Breast epithelium (tissue), 4 donors: ENCODE measurements at regions not wholly inside any gene's neighbourhood (a gene's known extent, or its start where the extent isn't known, plus 50 kb on each side); places are given as distances from the start of the nearest gene placed in this dataset.

Source experiments
- DNase-seq, 2 donors: peaks; one replicate each; pipeline ENCODE4 v3.0.0-alpha.2; 2019; ENCODE audit warnings: low spot score in 2 of 2
- H3K27ac ChIP-seq, 2 donors: fragments of 200-600 bp; sonication (generic) in 1 of 2; one replicate each; pipeline ENCODE4 v1.5.1; 2016 to 2019; ENCODE audit warnings: mild to moderate bottlenecking in 1 of 2
- H3K27me3 ChIP-seq, 2 donors: fragments of 200-600 bp; sonication (generic) in 1 of 2; one replicate each; pipeline versions ENCODE4 v1.5.1 to v1.6.0; 2017 to 2019; ENCODE audit warnings: control low read depth in 1 of 2, mild to moderate bottlenecking in 1 of 2
- H3K36me3 ChIP-seq: fragments of 200-600 bp; one replicate; pipeline ENCODE4 v1.5.1; 2019
- H3K4me1 ChIP-seq, 2 donors: fragments of 200-600 bp; sonication (generic); one replicate each; pipeline ENCODE4 v1.5.1; 2016 to 2019; ENCODE audit warnings: control low read depth in 1 of 2
- H3K4me3 ChIP-seq, 3 donors: fragments of 200-600 bp; sonication (generic); 1 replicate in 2 of 3; 2 replicates in 1 of 3; pipeline ENCODE4 v1.5.1; 2016 to 2019; ENCODE audit warnings: mild to moderate bottlenecking in 3 of 3, moderate library complexity in 2 of 3
- H3K9me3 ChIP-seq, 2 donors: fragments of 200-600 bp; sonication (generic) in 1 of 2; one replicate each; pipeline ENCODE4 v1.5.1; 2016 to 2019; ENCODE audit warnings: control low read depth in 1 of 2
- POLR2A ChIP-seq: fragments of 450-650 bp; IDR thresholded peaks from one replicate; pipeline ENCODE4 v1.6.1; 2016; ENCODE audit warnings: antibody characterized with exemption, mild to moderate bottlenecking, moderate library complexity
- POLR2AphosphoS5 ChIP-seq, 3 donors: sonication (generic); formaldehyde crosslinking; IDR thresholded peaks; one replicate each; pipeline ENCODE4 v1.6.1; 2017; ENCODE audit warnings: antibody characterized with exemption in 3 of 3
- intact Hi-C: fragments of 100-400 bp; cut with DNase I; formaldehyde crosslinking; loops from one replicate; pipeline ENCODE4 v1.15.1; 2023; ENCODE audit warnings: low total_unique reads
- TF ChIP-seq, protein P1 (sequence below), 3 donors: fragments of 450-650 bp; IDR thresholded peaks; one replicate each; pipeline ENCODE4 v1.5.1; 2016 to 2017; ENCODE audit warnings: antibody characterized with exemption in 3 of 3, mild to moderate bottlenecking in 3 of 3, moderate library complexity in 3 of 3

DNA sequence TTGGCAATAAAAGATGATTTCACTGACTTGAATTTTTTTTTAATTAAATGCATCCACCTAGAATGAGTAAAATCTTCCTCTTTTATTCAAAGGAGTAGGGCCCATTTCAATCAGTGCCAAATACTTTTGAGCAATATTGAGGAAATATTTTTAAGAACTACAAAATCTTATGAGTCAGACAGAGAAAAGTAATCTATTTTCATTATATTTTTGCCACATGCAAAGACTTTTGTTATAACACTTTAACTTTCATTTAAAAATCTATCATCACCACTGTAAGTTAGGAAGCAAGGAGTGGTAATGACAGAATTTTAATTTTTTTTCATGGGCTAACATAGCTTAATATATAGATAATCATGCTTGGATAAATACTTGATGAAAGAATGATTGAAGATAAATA is 345.2 kb upstream of the KITLG start:
- no peak for TF ChIP-seq POLR2AphosphoS5 (IDR thresholded peaks at IDR 0.05)
- TF ChIP-seq, protein P1, sequence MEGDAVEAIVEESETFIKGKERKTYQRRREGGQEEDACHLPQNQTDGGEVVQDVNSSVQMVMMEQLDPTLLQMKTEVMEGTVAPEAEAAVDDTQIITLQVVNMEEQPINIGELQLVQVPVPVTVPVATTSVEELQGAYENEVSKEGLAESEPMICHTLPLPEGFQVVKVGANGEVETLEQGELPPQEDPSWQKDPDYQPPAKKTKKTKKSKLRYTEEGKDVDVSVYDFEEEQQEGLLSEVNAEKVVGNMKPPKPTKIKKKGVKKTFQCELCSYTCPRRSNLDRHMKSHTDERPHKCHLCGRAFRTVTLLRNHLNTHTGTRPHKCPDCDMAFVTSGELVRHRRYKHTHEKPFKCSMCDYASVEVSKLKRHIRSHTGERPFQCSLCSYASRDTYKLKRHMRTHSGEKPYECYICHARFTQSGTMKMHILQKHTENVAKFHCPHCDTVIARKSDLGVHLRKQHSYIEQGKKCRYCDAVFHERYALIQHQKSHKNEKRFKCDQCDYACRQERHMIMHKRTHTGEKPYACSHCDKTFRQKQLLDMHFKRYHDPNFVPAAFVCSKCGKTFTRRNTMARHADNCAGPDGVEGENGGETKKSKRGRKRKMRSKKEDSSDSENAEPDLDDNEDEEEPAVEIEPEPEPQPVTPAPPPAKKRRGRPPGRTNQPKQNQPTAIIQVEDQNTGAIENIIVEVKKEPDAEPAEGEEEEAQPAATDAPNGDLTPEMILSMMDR (IDR thresholded peaks at IDR 0.05): no peak
- TF ChIP-seq POLR2A: no peak
- no peak overlapping the region for H3K4me3 ChIP-seq
- no peaks in the 10 kb centered on the region for H3K9me3 ChIP-seq
- no peaks in the 10 kb centered on the region for H3K27me3 ChIP-seq
- H3K27ac ChIP-seq: no peak overlapping the region
- no peaks in the 10 kb centered on the region for H3K36me3 ChIP-seq
- no peak for DNase-seq
- intact Hi-C loops: no loop called here
- no peaks in the 10 kb centered on the region for H3K4me1 ChIP-seq

GRCh38 chr12:88924162-88924561 is 343.9 kb upstream of the KITLG start:
- no peak for TF ChIP-seq POLR2AphosphoS5 (IDR thresholded peaks at IDR 0.05)
- no peak for TF ChIP-seq POLR2A
- TF ChIP-seq, protein P1 (IDR thresholded peaks at IDR 0.05): no peak
- no peaks in the 10 kb centered on the region for H3K4me1 ChIP-seq
- H3K27me3 ChIP-seq: no peaks in the 10 kb centered on the region
- H3K4me3 ChIP-seq: no peak overlapping the region
- H3K9me3 ChIP-seq: no peaks in the 10 kb centered on the region
- H3K27ac ChIP-seq: no peak overlapping the region
- no peak for DNase-seq
- H3K36me3 ChIP-seq: no peaks in the 10 kb centered on the region
- intact Hi-C loops: no loop called here

DNA sequence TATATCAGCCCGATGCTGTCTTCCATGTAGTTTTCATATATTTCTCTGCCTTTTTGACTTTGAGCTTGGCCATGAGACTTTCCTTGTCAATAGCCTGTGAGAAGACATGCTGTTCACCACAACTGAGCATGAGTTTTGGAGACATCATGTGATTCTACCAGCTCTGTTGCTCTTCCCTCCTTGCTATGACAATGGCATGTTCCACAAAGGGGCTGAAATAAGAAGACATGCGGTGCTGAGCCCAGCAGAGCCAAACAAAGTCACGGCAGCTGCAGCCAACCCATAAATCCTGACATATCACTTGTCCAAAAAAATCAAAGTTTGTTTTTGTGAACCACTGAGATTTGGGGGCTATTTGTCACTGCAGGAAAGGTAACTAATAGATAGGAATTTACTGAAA is 343.4 kb upstream of the KITLG start:
- intact Hi-C loops: no loop called here
- H3K27ac ChIP-seq: no peak overlapping the region

DNA sequence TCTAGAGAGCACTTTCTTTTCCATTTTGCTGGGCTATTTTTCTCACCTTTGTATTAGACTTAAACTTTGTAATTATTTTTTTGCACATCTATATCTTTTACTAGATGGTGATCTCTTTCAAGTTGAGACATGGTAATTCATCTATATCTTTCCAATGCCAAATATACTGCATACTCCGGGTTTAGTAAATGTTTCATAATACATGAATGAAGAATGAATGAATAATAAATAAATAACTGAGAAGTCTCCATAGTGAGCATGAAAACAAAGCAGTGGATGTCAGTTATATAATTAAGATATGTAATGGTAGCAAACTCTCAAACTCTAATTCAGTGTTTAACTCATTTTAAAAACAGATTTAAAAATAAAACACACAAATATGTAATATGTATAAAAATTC is 342.5 kb upstream of the KITLG start:
- no peak for TF ChIP-seq POLR2AphosphoS5 (IDR thresholded peaks at IDR 0.05)
- TF ChIP-seq, protein P1 (IDR thresholded peaks at IDR 0.05): no peak
- TF ChIP-seq POLR2A: no peak
- intact Hi-C loops: no loop called here
- no peak overlapping the region for H3K27ac ChIP-seq

More for the DNA sequence above, 343.4 kb upstream of the KITLG start:
- H3K27me3 ChIP-seq: no peaks in the 10 kb centered on the region
- no peak for TF ChIP-seq POLR2A
- TF ChIP-seq, protein P1 (IDR thresholded peaks at IDR 0.05): no peak
- TF ChIP-seq POLR2AphosphoS5 (IDR thresholded peaks at IDR 0.05): no peak
- H3K36me3 ChIP-seq: no peaks in the 10 kb centered on the region
- H3K4me3 ChIP-seq: no peak overlapping the region
- no peak for DNase-seq
- H3K9me3 ChIP-seq: no peaks in the 10 kb centered on the region
- no peaks in the 10 kb centered on the region for H3K4me1 ChIP-seq

DNA sequence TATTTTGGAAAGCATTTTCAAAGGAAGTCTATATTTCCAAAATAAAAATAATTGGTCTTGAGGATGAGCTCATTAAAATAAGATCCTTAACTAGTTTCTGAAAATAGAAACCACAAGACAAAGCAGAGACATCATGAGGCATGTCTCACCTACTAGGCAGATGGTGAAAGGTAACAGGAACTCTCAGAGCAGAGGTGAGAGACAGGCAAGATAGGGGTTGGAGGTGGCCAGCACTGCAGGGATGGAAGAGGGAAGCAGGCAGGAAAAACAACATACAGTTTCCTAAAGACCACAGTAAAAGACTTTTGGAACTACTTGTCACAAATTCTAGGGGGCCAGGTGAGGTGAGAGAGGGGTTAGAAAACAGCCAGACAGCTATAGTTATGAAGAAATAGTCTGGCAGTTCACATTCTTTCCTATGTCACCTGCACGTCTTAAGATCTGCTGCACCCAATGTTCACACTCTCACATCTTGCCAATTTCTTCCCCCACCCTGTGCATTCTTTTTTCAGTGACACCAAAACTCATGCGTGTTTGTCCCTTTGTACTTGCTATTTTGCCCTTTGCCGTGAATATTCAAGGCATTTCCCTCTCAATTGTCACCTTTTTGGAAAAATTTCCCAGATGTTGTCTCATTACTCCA is 341.7 kb upstream of the KITLG start:
- Histone ChIP-seq H3K36me3 (no peaks in the 10 kb centered on the region), H3K9me3 (no peaks in the 10 kb centered on the region), H3K4me3 (no peak overlapping the region), H3K27me3 (no peaks in the 10 kb centered on the region), H3K27ac (no peak overlapping the region), H3K4me1 (no peaks in the 10 kb centered on the region)
- intact Hi-C loops: no loop called here
- TF ChIP-seq, protein P1 (IDR thresholded peaks at IDR 0.05): no peak
- no peak for TF ChIP-seq POLR2A
- TF ChIP-seq POLR2AphosphoS5 (IDR thresholded peaks at IDR 0.05): no peak
- DNase-seq: no peak

More for the DNA sequence above, 342.5 kb upstream of the KITLG start:
- H3K4me1 ChIP-seq: no peaks in the 10 kb centered on the region
- H3K9me3 ChIP-seq: no peaks in the 10 kb centered on the region
- DNase-seq: no peak
- H3K36me3 ChIP-seq: no peaks in the 10 kb centered on the region
- H3K27me3 ChIP-seq: no peaks in the 10 kb centered on the region
- no peak overlapping the region for H3K4me3 ChIP-seq
